ENCODE measurements at regions not wholly inside any gene's neighbourhood (a gene's known extent, or its start where the extent isn't known, plus 50 kb on each side); places are given as distances from the start of the nearest gene placed in this dataset.
"Not testable (repeated sequence)": the region's sequence is repeated elsewhere in the genome, so short reads cannot be mapped to it uniquely, and the experiment has no call there.

- in situ Hi-C loops (cut with MboI; ENCODE audit: low sequenced_read_pairs): no loop called here
Observed at GRCh38 chr4:20065952-20066351, 185.8 kb upstream of the SLIT2 start.

- in situ Hi-C loops (cut with MboI; ENCODE audit: low sequenced_read_pairs): not testable (repeated sequence)
Observed at GRCh38 chr4:20062857-20063256, 188.8 kb upstream of the SLIT2 start.

- in situ Hi-C loops (cut with MboI; ENCODE audit: low sequenced_read_pairs): no loop called here
Observed at GRCh38 chr4:20062054-20062453, 189.7 kb upstream of the SLIT2 start.

- in situ Hi-C loops (cut with MboI; ENCODE audit: low sequenced_read_pairs): no loop called here
Observed at GRCh38 chr4:20050768-20051167, 200.9 kb upstream of the SLIT2 start.

- in situ Hi-C loops (cut with MboI; ENCODE audit: low sequenced_read_pairs): no loop called here
Observed at GRCh38 chr4:20049889-20050288, 201.8 kb upstream of the SLIT2 start.

DNA sequence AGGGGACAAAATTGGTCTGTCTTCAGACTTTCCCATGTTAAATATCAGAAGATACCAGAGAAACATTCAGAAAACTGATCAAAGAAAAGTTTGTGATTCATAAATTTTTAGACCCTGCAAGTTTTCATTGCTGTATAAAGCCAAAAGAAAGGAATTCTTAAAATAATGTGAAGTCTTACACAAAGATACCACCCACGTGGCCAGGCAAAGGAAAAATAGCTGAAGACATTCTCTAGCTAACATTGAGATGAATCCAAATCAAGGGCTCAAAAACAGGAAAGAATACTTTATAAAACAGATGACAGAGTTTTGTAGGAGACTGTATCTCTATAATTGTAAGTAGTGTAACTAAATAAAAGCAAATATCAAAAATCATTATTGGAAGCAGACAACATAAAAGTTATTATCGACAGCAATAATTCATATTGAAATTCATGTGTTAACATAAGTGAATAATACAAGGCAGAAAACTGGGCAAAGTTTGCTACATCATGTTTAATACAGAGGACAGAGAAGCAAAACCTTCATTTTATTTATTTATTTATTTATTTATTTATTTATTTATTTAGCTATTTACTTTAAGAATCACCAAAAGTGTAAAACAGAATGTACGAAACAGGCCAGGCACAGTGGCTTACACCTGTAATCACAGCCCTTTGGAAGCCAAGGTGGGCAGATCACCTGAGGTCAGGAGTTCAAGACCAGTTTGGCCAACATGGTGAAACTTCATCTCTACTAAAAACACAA is 204.6 kb upstream of the SLIT2 start:
- in situ Hi-C loops (cut with MboI; ENCODE audit: low sequenced_read_pairs): no loop called here

DNA sequence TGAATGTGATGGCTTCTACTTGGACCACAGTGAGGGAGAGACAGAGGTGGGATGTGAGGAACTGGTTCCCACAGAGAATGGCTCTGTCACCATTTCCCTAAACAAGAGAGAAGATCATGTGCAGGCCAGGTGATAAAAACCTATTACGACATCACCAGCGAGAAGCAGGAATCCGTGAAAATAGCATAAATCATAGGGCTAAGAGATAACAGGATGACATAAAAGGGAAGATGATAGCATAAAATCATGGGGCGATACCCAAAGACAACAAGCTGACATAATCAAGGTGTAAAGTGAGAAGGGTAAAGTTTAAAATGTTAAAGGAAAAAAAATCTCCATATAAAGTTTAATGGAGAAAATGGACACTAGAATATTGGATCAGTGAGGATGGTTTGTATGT is 205.5 kb upstream of the SLIT2 start:
- in situ Hi-C loops (cut with MboI; ENCODE audit: low sequenced_read_pairs): no loop called here

DNA sequence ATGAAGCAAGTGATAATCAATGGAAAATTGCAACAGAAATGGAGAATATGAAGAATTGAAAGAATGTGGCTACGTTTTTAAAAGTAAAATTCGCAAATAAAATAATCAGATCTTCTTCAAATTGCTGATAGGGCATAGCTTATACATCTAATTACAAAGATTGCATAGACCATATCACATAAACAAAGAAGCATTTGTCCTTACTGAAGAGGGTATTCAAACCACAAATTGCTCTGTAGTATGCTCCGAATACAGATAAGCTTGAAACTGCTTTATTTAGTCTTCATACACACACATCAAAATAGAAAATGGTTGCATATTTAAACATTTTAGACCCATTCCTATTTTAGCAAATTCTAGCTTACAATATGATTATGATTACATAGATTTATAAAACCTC is 206.7 kb upstream of the SLIT2 start:
- in situ Hi-C loops (cut with MboI; ENCODE audit: low sequenced_read_pairs): no loop called here

DNA sequence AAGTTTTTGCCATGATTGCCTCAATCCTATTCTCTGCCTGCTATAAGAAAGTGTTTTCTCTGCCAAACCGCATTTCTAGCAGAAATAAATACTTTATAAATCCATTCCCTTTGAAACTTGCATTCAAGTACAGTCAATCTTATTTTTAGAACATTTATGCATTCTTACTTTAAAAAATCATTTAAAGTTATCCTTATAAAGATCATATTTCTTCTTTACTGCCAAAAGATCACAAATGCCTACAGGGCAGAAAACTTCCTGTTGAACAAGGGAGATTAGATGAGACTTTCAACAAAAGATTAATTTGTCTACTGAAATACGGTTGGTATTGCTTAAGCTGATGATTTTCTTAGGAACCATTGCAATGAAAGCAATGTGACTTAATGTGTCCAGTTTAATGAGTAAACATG is 207.2 kb upstream of the SLIT2 start:
- in situ Hi-C loops (cut with MboI; ENCODE audit: low sequenced_read_pairs): no loop called here

- in situ Hi-C loops (cut with MboI; ENCODE audit: low sequenced_read_pairs): no loop called here
Observed at GRCh38 chr4:20043991-20044390, 207.7 kb upstream of the SLIT2 start.

GRCh38 chr4:20042769-20043168 is 208.9 kb upstream of the SLIT2 start:
- in situ Hi-C loops (cut with MboI; ENCODE audit: low sequenced_read_pairs): no loop called here

DNA sequence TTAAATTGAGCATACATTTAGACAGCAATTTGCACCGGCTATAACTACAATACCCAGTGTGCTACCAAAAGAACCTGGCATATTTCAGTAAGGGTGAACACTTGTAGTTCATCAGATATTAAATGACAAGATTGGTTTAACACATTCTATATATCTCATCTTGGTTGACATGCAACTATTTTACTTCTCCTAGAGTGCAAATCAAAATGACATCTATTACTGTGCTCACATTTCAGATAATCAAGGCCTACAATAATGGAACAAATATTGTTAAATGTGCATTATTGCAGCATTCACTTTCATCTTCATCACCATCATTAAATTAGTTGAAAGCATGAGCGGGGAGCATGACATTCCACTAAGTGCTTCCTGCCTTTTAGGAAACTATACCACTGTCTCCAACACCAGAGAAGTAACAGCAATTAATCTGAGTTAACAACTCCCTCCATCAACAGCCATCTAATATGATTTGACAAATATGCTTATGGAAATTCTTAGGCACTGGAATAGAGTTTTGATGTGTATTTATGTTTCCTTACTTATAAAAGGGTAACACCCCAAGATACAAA is 209.8 kb upstream of the SLIT2 start:
- in situ Hi-C loops (cut with MboI; ENCODE audit: low sequenced_read_pairs): no loop called here

DNA sequence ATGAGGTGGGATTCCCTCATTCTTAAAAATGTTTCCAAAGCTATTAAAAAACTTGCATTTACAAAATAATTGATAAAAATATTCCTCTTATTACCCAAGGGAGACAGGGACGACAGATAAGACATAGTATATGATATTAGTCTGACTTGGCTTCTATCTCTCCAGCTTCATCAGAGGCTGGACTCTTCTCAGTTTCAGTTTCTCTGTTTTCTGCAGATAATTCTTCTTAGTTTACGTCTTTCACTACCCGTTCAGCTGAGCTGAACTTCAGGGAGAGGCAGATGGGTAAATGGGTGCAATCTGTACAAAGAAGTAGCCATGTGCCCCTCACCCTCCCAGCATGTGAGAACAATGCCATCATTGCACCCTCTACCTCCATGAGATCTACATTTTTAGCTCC is 214.0 kb upstream of the SLIT2 start:
- in situ Hi-C loops (cut with MboI; ENCODE audit: low sequenced_read_pairs): no loop called here

- in situ Hi-C loops (cut with MboI; ENCODE audit: low sequenced_read_pairs): no loop called here
Observed at GRCh38 chr4:20030108-20030507, 221.6 kb upstream of the SLIT2 start.

DNA sequence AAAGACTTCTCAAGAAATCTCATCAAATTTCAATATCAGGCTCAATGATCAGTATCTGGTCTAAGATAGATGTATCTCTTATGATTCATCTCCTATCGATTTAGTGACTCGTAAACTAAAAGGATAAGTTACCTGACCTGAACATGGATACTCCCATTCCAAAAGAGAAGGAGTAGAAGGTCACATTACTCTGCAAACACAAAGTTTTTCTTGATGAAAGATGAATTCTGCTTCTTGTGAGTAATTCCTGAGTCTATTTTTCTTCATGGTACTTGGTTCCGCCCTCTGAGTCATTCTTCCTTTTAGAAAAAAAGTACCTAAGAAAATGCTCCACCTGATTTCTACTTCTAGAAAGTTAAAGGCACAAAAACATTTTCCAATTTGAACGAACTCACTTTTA is 223.1 kb upstream of the SLIT2 start:
- in situ Hi-C loops (cut with MboI; ENCODE audit: low sequenced_read_pairs): no loop called here

DNA sequence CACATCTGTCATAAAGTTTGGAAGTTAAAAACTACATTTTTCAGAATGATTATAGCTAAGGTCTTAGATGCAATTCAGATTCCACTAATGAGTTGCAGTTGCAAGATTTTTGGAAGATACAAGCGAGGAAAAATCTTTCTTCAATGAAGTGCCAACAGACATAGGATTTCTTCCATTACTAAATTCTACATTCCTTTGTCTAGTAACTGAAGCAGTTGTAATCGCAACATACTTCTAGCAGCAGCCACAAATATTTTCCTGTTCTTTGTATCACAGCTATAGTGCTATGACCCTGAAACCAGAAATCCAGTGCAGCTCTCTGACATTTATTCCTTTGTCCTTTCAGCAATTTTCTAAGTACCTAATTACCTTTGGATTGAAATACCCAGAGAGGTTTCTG is 225.2 kb upstream of the SLIT2 start:
- in situ Hi-C loops (cut with MboI; ENCODE audit: low sequenced_read_pairs): no loop called here

GRCh38 chr4:20022471-20022870 is 229.2 kb upstream of the SLIT2 start:
- in situ Hi-C loops (cut with MboI; ENCODE audit: low sequenced_read_pairs): no loop called here

GRCh38 chr4:20020056-20020455 is 231.6 kb upstream of the SLIT2 start:
- in situ Hi-C loops (cut with MboI; ENCODE audit: low sequenced_read_pairs): no loop called here

GRCh38 chr4:20019310-20020015 is 232.2 kb upstream of the SLIT2 start:
- in situ Hi-C loops (cut with MboI; ENCODE audit: low sequenced_read_pairs): no loop called here

DNA sequence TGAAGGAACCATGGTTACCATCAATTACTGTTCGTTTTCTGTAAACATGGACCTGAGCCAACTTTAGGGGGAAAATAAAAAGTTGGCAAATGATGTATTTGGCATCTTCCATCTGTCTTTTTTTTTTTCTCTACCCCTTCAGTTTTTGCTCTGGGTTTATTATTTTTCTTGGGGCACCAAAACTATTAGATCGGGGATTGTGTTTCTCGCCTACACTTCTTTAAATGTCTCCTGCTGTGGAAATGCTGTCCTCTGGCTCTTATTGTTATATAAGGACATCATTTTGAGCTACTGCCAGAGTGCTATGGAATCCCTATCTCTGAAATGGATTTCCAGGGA is 234.0 kb upstream of the SLIT2 start:
- in situ Hi-C loops (cut with MboI; ENCODE audit: low sequenced_read_pairs): no loop called here

GRCh38 chr4:20017070-20017776 is 234.5 kb upstream of the SLIT2 start:
- in situ Hi-C loops (cut with MboI; ENCODE audit: low sequenced_read_pairs): no loop called here

Data from HL-60/S4 (cell line).